GM12891 (cell line): ENCODE measurements at regions not wholly inside any gene's neighbourhood (a gene's known extent, or its start where the extent isn't known, plus 50 kb on each side); places are given as distances from the start of the nearest gene placed in this dataset.
"Not testable (repeated sequence)": the region's sequence is repeated elsewhere in the genome, so short reads cannot be mapped to it uniquely, and the experiment has no call there.

Source experiments
- PAX5 ChIP-seq: IDR thresholded peaks from 2 replicates; pipeline ENCODE4 v1.6.1; 2011; ENCODE audit warnings: low read length, moderate library complexity, mild to moderate bottlenecking; ENCODE audit not compliant: insufficient read depth, severe bottlenecking
- POLR2A ChIP-seq: IDR thresholded peaks from 2 replicates; pipeline ENCODE4 v1.6.1; 2011; ENCODE audit warnings: low read depth, low read length, control low read depth
- POLR2AphosphoS5 ChIP-seq: IDR thresholded peaks from 2 replicates; pipeline ENCODE4 v1.6.1; 2011; ENCODE audit warnings: low read depth, low read length, control low read depth
- POU2F2 ChIP-seq: IDR thresholded peaks from 2 replicates; pipeline ENCODE4 v1.6.1; 2011; ENCODE audit warnings: low read depth, mild to moderate bottlenecking, control low read depth, low read length, moderate library complexity
- TAF1 ChIP-seq: IDR thresholded peaks from 2 replicates; pipeline ENCODE4 v1.6.1; 2011; ENCODE audit warnings: low read depth, low read length, control low read depth

DNA sequence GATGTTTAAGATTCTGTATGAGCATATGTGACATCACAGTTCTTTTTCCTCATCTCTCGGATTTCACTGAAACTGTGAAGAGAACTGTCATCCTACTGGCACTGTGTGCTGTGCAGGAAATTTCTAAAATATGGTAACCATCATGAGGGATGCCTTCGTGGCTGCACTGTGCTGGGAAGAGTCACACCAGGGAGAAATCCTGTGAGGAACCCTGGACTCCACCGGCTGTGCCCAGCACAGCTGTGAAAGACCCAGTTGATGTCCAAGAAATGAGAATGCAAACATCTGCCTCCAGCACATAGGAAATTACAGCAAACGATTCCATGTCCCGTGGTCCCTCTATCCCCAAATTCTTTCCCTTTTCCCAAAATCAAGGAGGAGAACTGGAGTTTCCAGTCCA, 475.4 kb downstream of the GOLGA6L6 start:
- not testable (repeated sequence) for TF ChIP-seq POLR2AphosphoS5, PAX5, POLR2A, TAF1, POU2F2
